NT2/D1 (cell line): ENCODE measurements at regions not wholly inside any gene's neighbourhood (a gene's known extent, or its start where the extent isn't known, plus 50 kb on each side); places are given as distances from the start of the nearest gene placed in this dataset.

Experiments
- DNase-seq: peaks from one replicate; pipeline ENCODE4 v3.0.0-alpha.2; 2011; ENCODE audit warnings: low read depth, low spot score
- H3K27me3 ChIP-seq: 2 replicates; pipeline ENCODE4 v1.6.0; 2011; ENCODE audit warnings: mild to moderate bottlenecking; ENCODE audit not compliant: insufficient read length, insufficient read depth
- H3K36me3 ChIP-seq: 2 replicates; pipeline ENCODE4 v1.6.1; 2011; ENCODE audit warnings: mild to moderate bottlenecking, low read length, mixed read lengths; ENCODE audit not compliant: insufficient read depth, insufficient read length
- H3K4me1 ChIP-seq: 2 replicates; pipeline ENCODE4 v1.5.1; 2011; ENCODE audit not compliant: insufficient read depth, insufficient read length
- H3K4me3 ChIP-seq: 2 replicates; pipeline ENCODE4 v1.5.1; 2011; ENCODE audit warnings: low read depth; ENCODE audit not compliant: insufficient read length
- H3K9ac ChIP-seq: 2 replicates; pipeline ENCODE4 v1.6.0; 2011; ENCODE audit warnings: low read depth; ENCODE audit not compliant: insufficient read length
- H3K9me3 ChIP-seq: 2 replicates; pipeline ENCODE4 v1.5.1; 2011; ENCODE audit warnings: mild to moderate bottlenecking, low read length; ENCODE audit not compliant: insufficient read depth
- SUZ12 ChIP-seq: IDR thresholded peaks from 2 replicates; pipeline ENCODE4 v1.6.1; 2011; ENCODE audit not compliant: insufficient read length, insufficient read depth; ENCODE audit errors: extremely low read depth
- YY1 ChIP-seq: IDR thresholded peaks from 2 replicates; pipeline ENCODE4 v1.6.1; 2011; ENCODE audit not compliant: insufficient read length, insufficient read depth
- ZNF274 ChIP-seq: IDR thresholded peaks from 2 replicates; pipeline ENCODE4 v1.6.1; 2011; ENCODE audit warnings: mild to moderate bottlenecking, low read depth, low read length

- Histone ChIP-seq H3K36me3 (no peaks in the 10 kb centered on the region), H3K9me3 (peaks cover 27% of the 10 kb centered on the region), H3K4me3 (no peak overlapping the region), H3K4me1 (no peaks in the 10 kb centered on the region), H3K9ac (no peak overlapping the region), H3K27me3 (no peaks in the 10 kb centered on the region)
- DNase-seq: no peak
- TF ChIP-seq SUZ12 (no peak), YY1 (no peak), ZNF274 (no peak)
Observed at GRCh38 chr12:105699209-105699608, 368.7 kb downstream of the C12orf75 start.

- Histone ChIP-seq H3K4me1 (peaks cover 7% of the 10 kb centered on the region), H3K4me3 (no peak overlapping the region), H3K9me3 (peaks cover 4% of the 10 kb centered on the region; the same call in 1 of the 2 replicates), H3K9ac (no peak overlapping the region), H3K27me3 (no peaks in the 10 kb centered on the region), H3K36me3 (no peaks in the 10 kb centered on the region)
- no peak for DNase-seq
- TF ChIP-seq ZNF274 (no peak), SUZ12 (no peak), YY1 (no peak)
Observed at GRCh38 chr12:105704787-105705186, 374.3 kb downstream of the C12orf75 start.

- TF ChIP-seq ZNF274: no peak
- TF ChIP-seq YY1: no peak
- TF ChIP-seq SUZ12: no peak
- Histone ChIP-seq H3K4me3 (no peak overlapping the region), H3K9me3 (peaks cover 2% of the 10 kb centered on the region; the same call in 1 of the 2 replicates), H3K27me3 (no peaks in the 10 kb centered on the region), H3K4me1 (peaks cover 7% of the 10 kb centered on the region), H3K9ac (no peak overlapping the region), H3K36me3 (no peaks in the 10 kb centered on the region)
- no peak for DNase-seq
Observed at GRCh38 chr12:105705235-105705634, 374.7 kb downstream of the C12orf75 start.

GRCh38 chr12:105705765-105706164, 375.3 kb downstream of the C12orf75 start:
- peak; percentile 66 for DNase-seq
- H3K36me3 ChIP-seq: no peaks in the 10 kb centered on the region
- peaks cover 7% of the 10 kb centered on the region for H3K4me1 ChIP-seq
- H3K9ac ChIP-seq: no peak overlapping the region
- no peak overlapping the region for H3K4me3 ChIP-seq
- TF ChIP-seq SUZ12: no peak
- no peak for TF ChIP-seq ZNF274
- no peak for TF ChIP-seq YY1
- no peaks in the 10 kb centered on the region for H3K27me3 ChIP-seq
- no peaks in the 10 kb centered on the region for H3K9me3 ChIP-seq

- H3K27me3 ChIP-seq: no peaks in the 10 kb centered on the region
- no peak overlapping the region for H3K9ac ChIP-seq
- DNase-seq: peak; percentile 44
- peaks cover 7% of the 10 kb centered on the region for H3K4me1 ChIP-seq
- 0 out of 2 replicates have a peak, but pooled peaks cover 2% of the 10 kb centered on the region for H3K9me3 ChIP-seq
- no peak for TF ChIP-seq YY1
- TF ChIP-seq SUZ12: no peak
- no peak for TF ChIP-seq ZNF274
- H3K36me3 ChIP-seq: no peaks in the 10 kb centered on the region
- H3K4me3 ChIP-seq: no peak overlapping the region
Observed at GRCh38 chr12:105706321-105706972, 376.0 kb downstream of the C12orf75 start.

- DNase-seq: no peak
- H3K36me3 ChIP-seq: no peaks in the 10 kb centered on the region
- no peaks in the 10 kb centered on the region for H3K27me3 ChIP-seq
- peaks cover 7% of the 10 kb centered on the region for H3K4me1 ChIP-seq
- no peak for TF ChIP-seq ZNF274
- no peak for TF ChIP-seq YY1
- TF ChIP-seq SUZ12: no peak
- H3K9ac ChIP-seq: no peak overlapping the region
- H3K4me3 ChIP-seq: no peak overlapping the region
- 0 out of 2 replicates have a peak, but pooled peaks cover 4% of the 10 kb centered on the region for H3K9me3 ChIP-seq
Observed at GRCh38 chr12:105706973-105707334, 376.5 kb downstream of the C12orf75 start.

GRCh38 chr12:105713606-105714305, 383.3 kb downstream of the C12orf75 start:
- Histone ChIP-seq H3K36me3 (no peaks in the 10 kb centered on the region), H3K9me3 (0 out of 2 replicates have a peak, but pooled peaks cover 4% of the 10 kb centered on the region)

More at GRCh38 chr12:105713606-105714305, 383.3 kb downstream of the C12orf75 start:
- TF ChIP-seq ZNF274 (no peak), YY1 (no peak), SUZ12 (no peak)
- DNase-seq: no peak
- Histone ChIP-seq H3K4me3 (no peak overlapping the region), H3K9ac (no peak overlapping the region), H3K4me1 (peaks cover 3% of the 10 kb centered on the region), H3K27me3 (no peaks in the 10 kb centered on the region)
